H1 (cell line): ENCODE measurements at regions not wholly inside any gene's neighbourhood (a gene's known extent, or its start where the extent isn't known, plus 50 kb on each side); places are given as distances from the start of the nearest gene placed in this dataset.

Experiments
- CTCF ChIA-PET: fragments of 300-600 bp; sonication (Branson Sonifier 250); formaldehyde crosslinking; loops from one replicate; lab custom pipeline; 2021; ENCODE audit not compliant: partially characterized antibody; lab: Charles Lee
- POLR2A ChIA-PET: fragments of 300-600 bp; sonication (Branson Sonifier 250); formaldehyde crosslinking; loops from one replicate; lab custom pipeline; 2021; ENCODE audit warnings: inconsistent platforms; ENCODE audit not compliant: partially characterized antibody; lab: Charles Lee
- DNase-seq, 2 experiments: peaks; one replicate each; pipeline versions ENCODE4 v3.0.0 to v3.0.0-alpha.2; 2010 to 2022; ENCODE audit warnings: low spot score in 2 of 2, low read depth in 1 of 2, mixed read lengths in 1 of 2
- FAIRE-seq: peaks from 2 replicates; lab custom pipeline; 2011; peaks lifted over from hg19 to GRCh38; lab: Jason Lieb, UNC
- H2AFZ ChIP-seq: 2 replicates; pipeline ENCODE4 v1.8.1; 2012; ENCODE audit warnings: low read length, inconsistent platforms
- H2AK5ac ChIP-seq: 2 replicates; pipeline ENCODE4 v1.6.1; 2013; ENCODE audit warnings: low read depth, low read length
- H2BK120ac ChIP-seq: replicated peaks from 2 replicates; pipeline ENCODE3; 2013; ENCODE audit warnings: low read depth, low read length, inconsistent platforms
- H2BK12ac ChIP-seq: 2 replicates; pipeline ENCODE4 v1.6.1; 2013; ENCODE audit warnings: low read depth, low read length
- H2BK15ac ChIP-seq: 2 replicates; pipeline ENCODE4 v1.6.1; 2013; ENCODE audit warnings: low read length
- H2BK20ac ChIP-seq: 2 replicates; pipeline ENCODE4 v1.6.1; 2013; ENCODE audit warnings: low read length
- H2BK5ac ChIP-seq: 2 replicates; pipeline ENCODE4 v1.6.1; 2013; ENCODE audit warnings: low read depth, low read length
- H3K14ac ChIP-seq: 2 replicates; pipeline ENCODE4 v1.6.1; 2013; ENCODE audit warnings: inconsistent platforms; ENCODE audit not compliant: insufficient read length
- H3K18ac ChIP-seq: 2 replicates; pipeline ENCODE4 v1.6.1; 2013; ENCODE audit warnings: low read length; ENCODE audit errors: extremely low read depth
- H3K23ac ChIP-seq: 2 replicates; pipeline ENCODE4 v1.6.1; 2013; ENCODE audit warnings: inconsistent platforms; ENCODE audit not compliant: insufficient read length
- H3K23me2 ChIP-seq: 2 replicates; pipeline ENCODE4 v1.6.1; 2013; ENCODE audit warnings: low read depth, low read length
- H3K27ac ChIP-seq: 2 replicates; pipeline ENCODE4 v1.6.1; 2011; ENCODE audit warnings: low read depth, low read length, inconsistent platforms
- H3K27me3 ChIP-seq, 4 experiments: replicated peaks in 1 of 4; 1 replicate in 1 of 4; 2 replicates in 3 of 4; pipeline versions ENCODE4 v1.6.1 to v1.8.1; 2011 to 2013; ENCODE audit warnings: low read length in 3 of 4, mild to moderate bottlenecking in 3 of 4, inconsistent platforms in 2 of 4, mixed read lengths in 2 of 4, moderate library complexity in 1 of 4; ENCODE audit not compliant: control insufficient read depth in 3 of 4, insufficient read depth in 3 of 4; ENCODE audit errors: extremely low read depth in 1 of 4
- H3K36me3 ChIP-seq, 4 experiments: 2 replicates each; pipeline versions ENCODE4 v1.6.1 to v1.8.1; 2011 to 2013; ENCODE audit warnings: mild to moderate bottlenecking in 4 of 4, low read length in 3 of 4, moderate library complexity in 2 of 4, control low read depth in 1 of 4, inconsistent platforms in 1 of 4; ENCODE audit not compliant: insufficient read depth in 4 of 4, control insufficient read depth in 2 of 4
- H3K4ac ChIP-seq: replicated peaks from 2 replicates; pipeline ENCODE3; 2013; ENCODE audit warnings: low read length, low read depth, mixed read lengths, inconsistent platforms; ENCODE audit not compliant: insufficient read length
- H3K4me1 ChIP-seq, 4 experiments: replicated peaks in 1 of 4; 1 replicate in 1 of 4; 2 replicates in 3 of 4; pipeline versions ENCODE4 v1.6.1 to v1.8.1; 2011 to 2013; ENCODE audit warnings: low read length in 3 of 4, inconsistent platforms in 2 of 4, mixed read lengths in 1 of 4; ENCODE audit not compliant: insufficient read depth in 4 of 4, control insufficient read depth in 3 of 4
- H3K4me2 ChIP-seq, 2 experiments: 2 replicates each; pipeline versions ENCODE4 v1.6.1 to v1.8.1; 2011 to 2013; ENCODE audit warnings: low read depth in 2 of 2, low read length in 2 of 2, control low read depth in 1 of 2, inconsistent platforms in 1 of 2, mild to moderate bottlenecking in 1 of 2; ENCODE audit not compliant: insufficient read depth in 1 of 2
- H3K4me3 ChIP-seq, 4 experiments: fragments of 200-600, 300-600 bp in 1 of 4; sonication (generic), shearing (Covaris generic), sonication (Bioruptor Twin) in 1 of 4; 2 replicates each; pipeline versions ENCODE4 v1.5.1 to v1.8.1; 2011 to 2016; ENCODE audit warnings: low read length in 4 of 4, low read depth in 3 of 4, control low read depth in 2 of 4, inconsistent platforms in 2 of 4, mild to moderate bottlenecking in 2 of 4, mixed read lengths in 1 of 4, moderate library complexity in 1 of 4; ENCODE audit not compliant: insufficient read depth in 2 of 4; ENCODE audit errors: extremely low read depth in 1 of 4
- H3K56ac ChIP-seq: replicated peaks from 2 replicates; pipeline ENCODE3; 2013; ENCODE audit warnings: low read depth, mild to moderate bottlenecking, mixed read lengths, low read length, inconsistent platforms; ENCODE audit not compliant: insufficient read length
- H3K79me1 ChIP-seq: 2 replicates; pipeline ENCODE4 v1.6.1; 2013; ENCODE audit warnings: low read depth, low read length, control low read depth
- H3K79me2 ChIP-seq, 2 experiments: 2 replicates each; pipeline versions ENCODE4 v1.6.1 to v1.8.1; 2012 to 2013; ENCODE audit warnings: low read length in 2 of 2, mild to moderate bottlenecking in 2 of 2, inconsistent platforms in 1 of 2; ENCODE audit not compliant: insufficient read depth in 2 of 2, control insufficient read depth in 1 of 2
- H3K9ac ChIP-seq, 4 experiments: replicated peaks in 1 of 4; 1 replicate in 1 of 4; 2 replicates in 3 of 4; pipeline versions ENCODE4 v1.6.1 to v1.8.1; 2011 to 2013; ENCODE audit warnings: low read depth in 3 of 4, low read length in 3 of 4, control low read depth in 2 of 4, mild to moderate bottlenecking in 2 of 4, moderate library complexity in 2 of 4, inconsistent platforms in 1 of 4; ENCODE audit errors: extremely low read depth in 1 of 4
- H3K9me3 ChIP-seq, 2 experiments: 2 replicates each; pipeline versions ENCODE4 v1.6.1 to v1.8.1; 2012 to 2013; ENCODE audit warnings: mild to moderate bottlenecking in 2 of 2, moderate library complexity in 2 of 2, control low read depth in 1 of 2, inconsistent platforms in 1 of 2, low read depth in 1 of 2, low read length in 1 of 2, mixed read lengths in 1 of 2; ENCODE audit not compliant: insufficient read depth in 2 of 2
- H4K20me1 ChIP-seq, 2 experiments: replicated peaks in 1 of 2; 2 replicates each; pipeline versions ENCODE3 to v1.8.1; 2011 to 2013; ENCODE audit warnings: inconsistent platforms in 2 of 2, low read length in 2 of 2, mild to moderate bottlenecking in 1 of 2; ENCODE audit not compliant: insufficient read depth in 2 of 2, control insufficient read depth in 1 of 2
- H4K5ac ChIP-seq: 2 replicates; pipeline ENCODE4 v1.6.1; 2013; ENCODE audit warnings: low read length, low read depth, mixed read lengths, inconsistent platforms; ENCODE audit not compliant: insufficient read length
- H4K8ac ChIP-seq: 2 replicates; pipeline ENCODE4 v1.8.0; 2013; ENCODE audit warnings: mild to moderate bottlenecking, moderate library complexity, low read length, inconsistent platforms; ENCODE audit not compliant: insufficient read depth; ENCODE audit errors: extremely low read depth
- H4K91ac ChIP-seq: replicated peaks from 2 replicates; pipeline ENCODE3; 2013; ENCODE audit warnings: low read length, mixed read lengths, inconsistent platforms; ENCODE audit not compliant: insufficient read length
- CHD2 ChIP-seq: IDR thresholded peaks from 2 replicates; pipeline ENCODE4 v1.6.1; 2012; ENCODE audit warnings: low read length, improper control_type of control experiment
- RAD21 ChIP-seq, 2 experiments: IDR thresholded peaks in 1 of 2; conservative IDR thresholded peaks in 1 of 2; 2 replicates each; pipeline ENCODE4 v1.6.1; 2011; ENCODE audit warnings: low read depth in 2 of 2, low read length in 2 of 2, improper control_type of control experiment in 1 of 2, inconsistent platforms in 1 of 2, mild to moderate bottlenecking in 1 of 2, moderate library complexity in 1 of 2
- WGBS, 2 experiments: shearing (Covaris generic) in 1 of 2; methylation state at CpG; one replicate each; pipeline versions ENCODE4 v1.1.6 to v1.1.7; 2013 to 2015; ENCODE audit warnings: low lambda C conversion rate in 2 of 2, mixed read lengths in 2 of 2, inconsistent platforms in 1 of 2, low coverage in 1 of 2, missing lambda C conversion rate in 1 of 2; ENCODE audit not compliant: insufficient replicate concordance in 2 of 2, insufficient coverage in 1 of 2, insufficient read length in 1 of 2; ENCODE audit errors: extremely low coverage in 1 of 2, missing lambda C conversion rate in 1 of 2; 5-methylcytosine and 5-hydroxymethylcytosine counted together

- no peak overlapping the region for H3K9ac ChIP-seq
- H3K23ac ChIP-seq: no peak overlapping the region
- no peaks in the 10 kb centered on the region for H4K20me1 ChIP-seq
- H3K79me2 ChIP-seq: peaks cover 4 to 97% of the 10 kb centered on the region in 2 experiments; a peak in 3 of 4 replicates
- H3K18ac ChIP-seq: no peak overlapping the region
- peaks cover 0 to 4% (median 1%) of the 10 kb centered on the region in 4 experiments; a peak in 3 of 7 replicates for H3K4me1 ChIP-seq
- H3K27me3 ChIP-seq: no peaks in the 10 kb centered on the region
- no peak overlapping the region for H2BK15ac ChIP-seq
- no peak overlapping the region for H2BK120ac ChIP-seq
- no peaks in the 10 kb centered on the region for H3K9me3 ChIP-seq
- no peak overlapping the region for H2BK20ac ChIP-seq
- H3K27ac ChIP-seq: no peak overlapping the region
- ChIA-PET CTCF (interaction anchor here (0.6 to 0.7 kb wide), 2 partner anchors 11 to 1129 kb away, joined by 3 read pairs; no protein-coding TSS in a partner anchor), POLR2A (no interaction called here)
- TF ChIP-seq CHD2 (peak; percentile 52; the same call in 1 of the 2 replicates), RAD21 (IDR thresholded peaks at IDR 0.05 in 1 of 2, conservative IDR thresholded peaks at IDR 0.05 in 1 of 2; ENCODE audit: low read depth in 2 of 2, low read length in 2 of 2) (no peak)
- DNase-seq: no peak
- peaks cover 3% of the 10 kb centered on the region for H3K79me1 ChIP-seq
- H2BK5ac ChIP-seq: no peak overlapping the region
- H3K4me3 ChIP-seq: no peak overlapping the region
- no peak overlapping the region for H3K56ac ChIP-seq
- H4K5ac ChIP-seq: no peak overlapping the region
- WGBS, 2 experiments: 77% methylated on average over 5 of the region's 5 CpGs; no CpG with 5 or more reads in 1 of the 2 experiments
- no peak overlapping the region for H4K8ac ChIP-seq
- no peak overlapping the region for H2AK5ac ChIP-seq
- H4K91ac ChIP-seq: no peak overlapping the region
- no peak overlapping the region for H3K14ac ChIP-seq
- no peak for FAIRE-seq
- H3K23me2 ChIP-seq: no peaks in the 10 kb centered on the region
- H2AFZ ChIP-seq: no peak overlapping the region
- H3K4me2 ChIP-seq: no peak overlapping the region
- H2BK12ac ChIP-seq: no peak overlapping the region
- no peak overlapping the region for H3K4ac ChIP-seq
- H3K36me3 ChIP-seq: no peaks in the 10 kb centered on the region
Observed at GRCh38 chr3:176341963-176342362, 855.3 kb downstream of the TBL1XR1 start.
